ENCODE measurements at regions not wholly inside any gene's neighbourhood (a gene's known extent, or its start where the extent isn't known, plus 50 kb on each side); places are given as distances from the start of the nearest gene placed in this dataset.

GRCh38 chr16:26189536-26189935, 497.8 kb downstream of the HS3ST4 start:
- no peak for DNase-seq (ENCODE audit: low spot score)

DNA sequence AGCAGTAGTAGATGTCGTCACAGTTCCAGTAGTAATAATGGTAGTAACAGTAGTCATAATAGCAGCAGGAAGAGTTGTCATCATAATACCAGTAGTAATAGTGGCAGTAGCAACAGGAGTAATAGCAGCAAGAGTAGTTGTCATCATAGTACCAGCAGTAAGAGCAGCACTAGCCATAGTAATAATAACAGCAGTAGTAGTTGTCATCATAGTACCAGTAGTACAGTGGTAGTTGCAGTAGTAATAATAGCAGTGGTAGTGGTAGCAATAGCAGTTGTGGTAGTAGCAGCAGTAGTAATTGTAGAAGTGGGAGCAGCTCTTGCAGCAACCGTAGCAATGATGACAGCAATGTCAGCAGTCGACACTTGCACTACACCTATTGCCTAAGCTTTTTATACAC, 502.8 kb downstream of the HS3ST4 start:
- DNase-seq (ENCODE audit: low spot score): no peak

DNA sequence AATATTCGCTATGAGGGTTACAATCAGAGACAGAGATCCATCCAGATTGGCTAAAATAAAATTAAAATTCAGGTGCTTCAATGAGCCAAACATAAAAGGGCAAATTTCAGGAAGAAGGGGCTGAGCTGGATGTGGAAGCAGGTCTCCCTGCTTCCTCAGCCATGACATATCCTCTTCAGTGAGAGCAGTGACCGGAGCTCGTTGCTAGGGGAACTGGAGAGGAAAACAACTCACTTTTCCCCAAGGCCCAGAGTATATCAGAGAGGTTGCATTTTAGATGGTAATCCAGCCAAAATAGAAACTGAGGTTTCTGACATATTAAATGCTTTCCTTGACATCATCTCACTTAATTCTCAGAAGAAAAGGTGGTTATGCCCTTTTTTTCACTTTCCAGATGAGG, 503.5 kb downstream of the HS3ST4 start:
- no peak for DNase-seq (ENCODE audit: low spot score)

- no peak for DNase-seq (ENCODE audit: low spot score)
Measured at GRCh38 chr16:26196310-26196709, 504.6 kb downstream of the HS3ST4 start.

GRCh38 chr16:26196802-26197201, 505.0 kb downstream of the HS3ST4 start:
- DNase-seq (ENCODE audit: low spot score): no peak

DNA sequence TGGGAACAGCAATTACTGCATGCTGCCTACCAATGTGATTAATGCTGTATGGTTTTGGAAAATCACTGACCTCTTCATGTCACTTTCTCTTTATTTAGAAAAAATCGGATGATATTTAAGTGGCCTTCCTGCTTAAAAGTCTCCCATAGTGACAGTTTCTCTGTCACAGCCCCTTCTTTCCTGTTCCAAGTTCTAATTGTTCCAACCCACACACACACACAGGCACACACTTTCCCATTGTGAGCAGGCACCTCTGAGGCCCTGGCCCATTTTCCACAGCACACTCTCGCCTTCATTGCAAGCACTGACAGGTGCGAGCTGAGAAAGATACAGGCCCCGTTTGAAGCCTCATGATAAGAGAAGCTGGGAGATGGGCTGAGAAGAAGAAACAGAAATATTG, 505.9 kb downstream of the HS3ST4 start:
- DNase-seq (ENCODE audit: low spot score): no peak

- DNase-seq (ENCODE audit: low spot score): no peak
Measured at GRCh38 chr16:26198221-26198620, 506.5 kb downstream of the HS3ST4 start.

- no peak for DNase-seq (ENCODE audit: low spot score)
Measured at GRCh38 chr16:26204138-26204537, 512.4 kb downstream of the HS3ST4 start.

DNA sequence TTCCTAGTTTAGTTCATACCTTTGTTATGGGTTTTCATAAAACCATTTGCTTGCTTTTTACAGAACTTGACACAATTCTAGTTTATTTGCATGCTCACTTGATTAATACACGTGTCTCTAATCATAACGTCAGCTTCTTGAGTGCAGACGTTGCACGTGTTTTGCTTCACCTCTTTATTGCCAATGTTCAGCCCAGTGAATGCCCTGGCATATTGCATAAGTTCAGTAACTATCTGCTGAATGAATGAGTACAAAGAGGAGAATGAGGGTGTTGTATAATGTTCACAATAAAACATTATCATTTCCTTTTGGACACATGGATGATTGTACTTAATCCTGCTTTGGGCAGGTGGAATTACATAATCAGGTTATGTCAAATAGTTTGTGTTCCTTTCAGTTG, 519.8 kb downstream of the HS3ST4 start:
- DNase-seq (ENCODE audit: low spot score): no peak

DNA sequence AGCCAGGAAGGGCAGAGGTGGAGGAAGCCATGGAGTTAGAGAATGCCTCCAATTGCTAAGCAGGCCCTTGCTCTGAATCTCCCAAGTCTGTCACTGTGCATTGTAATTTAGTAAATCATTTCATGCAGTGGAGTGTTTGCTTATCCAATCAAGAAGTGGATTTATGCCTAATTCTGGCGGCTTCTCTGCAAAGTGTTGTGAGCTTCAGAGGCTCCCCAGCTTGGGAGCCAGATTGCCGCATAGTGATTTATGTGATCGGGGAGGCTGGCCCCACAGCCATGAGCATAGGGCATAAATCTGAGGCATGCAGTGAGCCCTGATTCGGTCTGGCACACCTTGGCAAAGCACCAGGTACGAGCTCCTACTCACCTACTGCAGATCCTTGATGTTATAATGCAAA, 520.8 kb downstream of the HS3ST4 start:
- no peak for DNase-seq (ENCODE audit: low spot score)

GRCh38 chr16:26214581-26215174, 522.9 kb downstream of the HS3ST4 start:
- no peak for DNase-seq (ENCODE audit: low spot score)

- no peak for DNase-seq (ENCODE audit: low spot score)
Measured at GRCh38 chr16:26220894-26221293, 529.1 kb downstream of the HS3ST4 start.

- DNase-seq (ENCODE audit: low spot score): no peak
Measured at GRCh38 chr16:26231647-26232046, 539.9 kb downstream of the HS3ST4 start.

DNA sequence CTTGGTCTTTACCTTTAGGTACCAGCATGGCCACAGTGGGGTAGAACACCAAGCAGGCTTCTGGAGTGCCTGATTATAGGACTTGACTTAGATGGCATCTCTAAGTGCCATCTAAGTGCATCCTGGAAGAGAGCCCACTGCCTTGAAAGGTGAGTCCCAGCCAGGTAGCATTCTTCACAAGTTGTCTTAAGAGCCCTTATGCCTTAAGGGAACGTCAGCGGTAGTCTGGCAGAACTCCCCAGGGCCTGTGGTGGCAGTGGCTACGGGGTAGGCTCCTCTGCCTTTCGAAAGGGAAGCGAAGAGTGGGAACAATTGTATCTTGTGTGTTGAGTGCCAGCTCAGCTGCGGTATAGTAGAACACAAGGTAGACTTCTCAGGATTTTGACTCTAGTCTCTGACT, 549.0 kb downstream of the HS3ST4 start:
- DNase-seq (ENCODE audit: low spot score): no peak

DNA sequence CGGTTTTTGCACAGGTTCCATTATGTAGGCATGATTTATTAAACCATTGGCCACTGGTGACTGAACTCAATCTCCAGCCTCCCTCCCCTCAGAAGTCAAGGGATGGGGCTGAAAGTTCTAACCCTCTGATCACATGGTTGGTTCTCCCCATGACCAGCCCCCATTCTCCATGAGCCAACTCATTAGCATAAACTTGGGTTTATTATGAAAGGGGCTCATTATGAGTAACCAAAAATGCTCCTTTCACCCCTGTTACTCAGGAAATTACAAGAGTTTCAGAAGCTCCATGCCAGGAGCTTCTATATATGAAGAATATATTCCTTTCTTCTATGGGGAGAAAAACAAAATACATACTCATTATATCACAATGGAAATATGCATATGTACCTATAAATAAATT, 555.3 kb downstream of the HS3ST4 start:
- DNase-seq (ENCODE audit: low spot score): no peak

DNA sequence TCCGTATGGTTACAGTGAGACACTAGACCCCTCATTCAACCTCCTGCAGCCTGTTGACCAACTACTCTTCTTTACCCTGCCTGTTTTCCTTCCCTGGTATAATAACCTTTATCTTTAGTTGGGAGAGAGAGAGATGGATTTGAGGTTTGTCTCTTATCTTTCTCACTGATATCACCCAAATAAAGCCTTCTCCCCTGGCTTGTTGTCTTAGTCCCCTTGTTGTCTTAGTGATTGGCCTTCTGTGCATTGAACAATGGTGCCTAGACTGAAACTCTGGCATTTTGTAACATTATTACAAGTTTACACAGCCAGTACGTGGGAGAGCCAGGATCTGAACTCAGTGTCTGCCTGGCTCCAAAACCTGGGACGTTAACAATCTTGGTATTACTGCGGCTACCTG, 560.8 kb downstream of the HS3ST4 start:
- no peak for DNase-seq (ENCODE audit: low spot score)

GRCh38 chr16:26261621-26262020, 569.9 kb downstream of the HS3ST4 start:
- no peak for DNase-seq (ENCODE audit: low spot score)

- DNase-seq (ENCODE audit: low spot score): no peak
Measured at GRCh38 chr16:26263406-26263805, 571.6 kb downstream of the HS3ST4 start.

DNA sequence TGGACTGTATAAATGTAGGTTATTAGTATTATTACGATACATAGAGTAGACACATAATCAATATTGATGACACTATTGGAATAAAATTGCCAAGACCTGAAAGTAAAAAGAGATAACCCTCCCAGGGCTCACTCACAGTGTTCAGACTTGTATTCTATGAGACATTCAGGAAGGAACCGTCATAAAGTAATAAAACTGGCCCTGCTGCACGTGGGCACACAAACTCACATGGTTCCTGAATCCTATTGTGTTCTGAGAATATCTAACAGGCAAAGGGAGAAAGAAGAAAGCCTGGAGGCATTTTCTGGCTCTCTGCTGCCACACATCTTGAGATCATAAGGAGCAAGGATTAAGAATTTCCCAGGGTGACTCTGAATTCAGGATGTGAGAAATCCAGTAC, 575.9 kb downstream of the HS3ST4 start:
- no peak for DNase-seq (ENCODE audit: low spot score)

DNA sequence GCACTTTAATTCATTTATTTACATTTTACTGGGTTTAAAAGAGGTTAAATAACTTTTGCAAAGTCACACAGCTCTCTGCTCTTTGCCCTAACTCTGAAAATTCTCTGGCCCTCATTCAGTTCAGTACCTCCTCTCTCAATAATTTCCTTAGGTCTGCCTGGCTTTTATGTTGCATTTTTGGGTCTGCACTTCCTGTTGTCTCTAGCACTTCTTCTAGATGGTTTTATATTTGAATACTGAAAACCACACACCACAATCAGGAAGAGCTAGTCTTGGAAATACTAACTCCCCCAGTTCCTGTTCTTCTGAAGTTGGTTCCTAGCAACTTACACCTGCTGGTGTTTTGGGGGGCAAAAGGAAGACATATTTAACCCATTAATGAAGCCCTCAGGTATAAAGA, 577.9 kb downstream of the HS3ST4 start:
- DNase-seq (ENCODE audit: low spot score): no peak

- no peak for DNase-seq (ENCODE audit: low spot score)
Measured at GRCh38 chr16:26273607-26274006, 581.8 kb downstream of the HS3ST4 start.

DNA sequence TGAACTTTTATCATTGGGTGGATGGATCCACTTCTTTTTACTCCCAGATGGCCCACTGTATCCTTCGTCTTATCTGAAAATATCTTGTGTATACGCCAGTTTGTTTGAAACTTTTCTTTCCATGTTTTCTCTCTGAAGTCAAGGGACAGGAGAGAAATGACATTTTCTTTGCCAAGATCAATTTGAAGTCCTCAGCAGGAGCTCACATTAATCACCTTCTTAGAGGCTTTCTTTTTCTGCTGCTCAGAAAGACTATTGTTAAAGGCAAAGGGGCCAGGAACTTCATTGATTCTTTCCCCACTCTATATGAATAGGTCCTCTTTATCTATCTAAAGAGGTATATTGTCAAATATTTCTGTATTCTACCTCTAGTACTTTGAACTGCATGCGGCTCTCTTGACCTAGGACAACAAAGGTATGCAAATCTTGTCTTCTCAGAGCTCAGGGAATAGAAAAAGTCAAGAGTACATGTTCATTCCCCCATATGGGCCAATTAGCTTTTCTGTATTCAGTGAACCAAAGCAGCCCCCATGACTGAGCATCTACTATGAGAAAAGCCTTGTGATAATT, 583.3 kb downstream of the HS3ST4 start:
- DNase-seq (ENCODE audit: low spot score): no peak

- DNase-seq (ENCODE audit: low spot score): no peak
Measured at GRCh38 chr16:26276289-26276688, 584.5 kb downstream of the HS3ST4 start.

- DNase-seq (ENCODE audit: low spot score): no peak
Measured at GRCh38 chr16:26281381-26282110, 589.8 kb downstream of the HS3ST4 start.
